ENCODE measurements at regions not wholly inside any gene's neighbourhood (a gene's known extent, or its start where the extent isn't known, plus 50 kb on each side); places are given as distances from the start of the nearest gene placed in this dataset.
A peak's percentile ranks its signal among the peaks of the same experiment; 100 is the strongest.

- Histone ChIP-seq H3K9ac (ENCODE audit: low read length in 2 of 2) (no peak overlapping the region), H3K27me3 (ENCODE audit: control insufficient read depth in 1 of 2, insufficient read depth in 2 of 2, low read length in 2 of 2) (no peaks in the 10 kb centered on the region), H3K4me1 (ENCODE audit: control insufficient read depth, insufficient read depth, low read length) (no peaks in the 10 kb centered on the region), H3K27ac (ENCODE audit: low read length) (peak overlapping the region; percentile 26), H3K9me3 (ENCODE audit: control insufficient read depth in 2 of 2, low read length in 2 of 2) (no peaks in the 10 kb centered on the region), H3K4me3 (ENCODE audit: low read length in 2 of 2) (no peak overlapping the region), H3K36me3 (ENCODE audit: control insufficient read depth in 2 of 2, insufficient read depth in 2 of 2, low read length in 2 of 2) (no peaks in the 10 kb centered on the region)
Measured at GRCh38 chr1:192476802-192477298, 98.7 kb upstream of the RGS1 start.

DNA sequence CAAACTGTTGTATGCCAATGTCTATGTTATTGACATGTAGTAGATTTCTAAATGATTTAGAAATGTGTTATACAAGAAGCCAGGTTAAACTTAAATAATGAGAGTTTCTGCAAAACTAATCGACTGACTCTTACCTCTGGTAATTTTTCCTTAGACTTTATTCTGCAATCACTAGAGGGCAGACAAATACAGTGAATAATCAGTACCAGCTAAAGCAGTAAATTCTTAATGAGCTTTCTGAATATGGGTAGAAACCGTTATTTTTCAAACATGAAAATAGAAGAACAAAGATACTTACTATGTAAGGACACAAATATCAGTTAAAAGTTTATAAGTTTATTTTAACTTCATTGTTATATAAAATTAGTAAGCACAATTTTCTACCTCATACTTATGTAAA, 97.9 kb upstream of the RGS1 start:
- H3K4me3 ChIP-seq (ENCODE audit: low read length in 2 of 2) = no peak overlapping the region
- H3K36me3 ChIP-seq (ENCODE audit: control insufficient read depth in 2 of 2, insufficient read depth in 2 of 2, low read length in 2 of 2) = no peaks in the 10 kb centered on the region
- H3K9me3 ChIP-seq (ENCODE audit: control insufficient read depth in 2 of 2, low read length in 2 of 2) = no peaks in the 10 kb centered on the region
- no peak overlapping the region for H3K9ac ChIP-seq (ENCODE audit: low read length in 2 of 2)
- no peak overlapping the region for H3K27ac ChIP-seq (ENCODE audit: low read length)
- no peaks in the 10 kb centered on the region for H3K4me1 ChIP-seq (ENCODE audit: control insufficient read depth, insufficient read depth, low read length)
- H3K27me3 ChIP-seq (ENCODE audit: control insufficient read depth in 1 of 2, insufficient read depth in 2 of 2, low read length in 2 of 2) = no peaks in the 10 kb centered on the region

- H3K27ac ChIP-seq (ENCODE audit: low read length) = peak overlapping the region; percentile 82
- H3K36me3 ChIP-seq (ENCODE audit: control insufficient read depth in 2 of 2, insufficient read depth in 2 of 2, low read length in 2 of 2) = no peaks in the 10 kb centered on the region
- H3K4me3 ChIP-seq (ENCODE audit: low read length in 2 of 2) = no peak overlapping the region
- H3K4me1 ChIP-seq (ENCODE audit: control insufficient read depth, insufficient read depth, low read length) = peaks cover 3% of the 10 kb centered on the region
- H3K27me3 ChIP-seq (ENCODE audit: control insufficient read depth in 1 of 2, insufficient read depth in 2 of 2, low read length in 2 of 2) = no peaks in the 10 kb centered on the region
- no peaks in the 10 kb centered on the region for H3K9me3 ChIP-seq (ENCODE audit: control insufficient read depth in 2 of 2, low read length in 2 of 2)
- no peak overlapping the region for H3K9ac ChIP-seq (ENCODE audit: low read length in 2 of 2)
Measured at GRCh38 chr1:192485692-192486436, 89.7 kb upstream of the RGS1 start.

DNA sequence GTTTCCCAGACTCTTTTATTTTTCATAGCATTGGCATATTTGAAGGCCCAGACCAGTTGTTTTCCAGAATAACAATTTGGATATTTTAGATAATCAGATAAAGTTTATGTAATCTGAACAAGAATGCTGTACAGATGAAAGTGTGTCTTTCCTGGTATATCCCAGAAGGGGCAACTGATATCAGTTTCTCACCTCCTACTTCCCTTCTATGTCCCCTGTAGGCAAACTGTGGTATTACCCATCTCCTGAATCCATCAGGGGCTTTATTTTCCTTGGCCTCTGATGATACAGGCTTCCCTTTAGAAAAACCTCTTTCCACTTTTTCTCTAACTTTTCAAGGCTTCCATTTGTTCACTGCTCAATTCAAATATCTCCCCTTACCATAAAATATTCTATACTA, 87.5 kb upstream of the RGS1 start:
- Histone ChIP-seq H3K9ac (ENCODE audit: low read length in 2 of 2) (no peak overlapping the region), H3K27ac (ENCODE audit: low read length) (peak overlapping the region; percentile 68), H3K4me3 (ENCODE audit: low read length in 2 of 2) (no peak overlapping the region), H3K4me1 (ENCODE audit: control insufficient read depth, insufficient read depth, low read length) (peaks cover 8% of the 10 kb centered on the region), H3K36me3 (ENCODE audit: control insufficient read depth in 2 of 2, insufficient read depth in 2 of 2, low read length in 2 of 2) (no peaks in the 10 kb centered on the region), H3K9me3 (ENCODE audit: control insufficient read depth in 2 of 2, low read length in 2 of 2) (no peaks in the 10 kb centered on the region), H3K27me3 (ENCODE audit: control insufficient read depth in 1 of 2, insufficient read depth in 2 of 2, low read length in 2 of 2) (no peaks in the 10 kb centered on the region)

DNA sequence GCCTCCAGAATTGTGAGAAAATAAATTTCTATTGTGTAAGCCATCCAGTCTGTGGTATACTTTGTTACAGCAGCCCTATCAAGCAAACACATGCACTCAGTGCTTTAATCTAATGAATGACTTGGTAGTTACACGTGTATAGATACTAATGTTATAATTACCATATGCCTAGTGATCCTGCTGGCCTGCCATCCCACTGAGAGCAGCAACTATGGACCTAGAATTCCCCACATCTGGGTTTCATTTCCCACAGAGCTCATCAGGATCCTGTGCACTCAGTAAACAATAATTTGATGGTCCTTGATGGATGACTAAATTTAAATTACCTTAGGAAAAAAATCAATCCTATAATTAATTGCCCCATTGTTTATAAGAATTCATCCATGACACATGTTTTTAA, 86.5 kb upstream of the RGS1 start:
- Histone ChIP-seq H3K9me3 (ENCODE audit: control insufficient read depth in 2 of 2, low read length in 2 of 2) (no peaks in the 10 kb centered on the region), H3K27ac (ENCODE audit: low read length) (peak overlapping the region; percentile 68), H3K4me3 (ENCODE audit: low read length in 2 of 2) (peak overlapping the region in 1 of 2 donors; percentile 18), H3K9ac (ENCODE audit: low read length in 2 of 2) (peak overlapping the region in 1 of 2 donors; percentile 37), H3K27me3 (ENCODE audit: control insufficient read depth in 1 of 2, insufficient read depth in 2 of 2, low read length in 2 of 2) (no peaks in the 10 kb centered on the region), H3K4me1 (ENCODE audit: control insufficient read depth, insufficient read depth, low read length) (peaks cover 8% of the 10 kb centered on the region), H3K36me3 (ENCODE audit: control insufficient read depth in 2 of 2, insufficient read depth in 2 of 2, low read length in 2 of 2) (no peaks in the 10 kb centered on the region)

- no peak overlapping the region for H3K4me3 ChIP-seq (ENCODE audit: low read length in 2 of 2)
- H3K27ac ChIP-seq (ENCODE audit: low read length) = peak overlapping the region; percentile 68
- peaks cover 8% of the 10 kb centered on the region for H3K4me1 ChIP-seq (ENCODE audit: control insufficient read depth, insufficient read depth, low read length)
- H3K27me3 ChIP-seq (ENCODE audit: control insufficient read depth in 1 of 2, insufficient read depth in 2 of 2, low read length in 2 of 2) = no peaks in the 10 kb centered on the region
- no peaks in the 10 kb centered on the region for H3K9me3 ChIP-seq (ENCODE audit: control insufficient read depth in 2 of 2, low read length in 2 of 2)
- H3K9ac ChIP-seq (ENCODE audit: low read length in 2 of 2) = peak overlapping the region in 1 of 2 donors; percentile 56
- H3K36me3 ChIP-seq (ENCODE audit: control insufficient read depth in 2 of 2, insufficient read depth in 2 of 2, low read length in 2 of 2) = no peaks in the 10 kb centered on the region
Measured at GRCh38 chr1:192489748-192490147, 85.8 kb upstream of the RGS1 start.

GRCh38 chr1:192491804-192492554, 83.6 kb upstream of the RGS1 start:
- Histone ChIP-seq H3K4me1 (ENCODE audit: control insufficient read depth, insufficient read depth, low read length) (peaks cover 5% of the 10 kb centered on the region), H3K4me3 (ENCODE audit: low read length in 2 of 2) (peak overlapping the region in 1 of 2 donors; percentile 17), H3K9me3 (ENCODE audit: control insufficient read depth in 2 of 2, low read length in 2 of 2) (no peaks in the 10 kb centered on the region), H3K9ac (ENCODE audit: low read length in 2 of 2) (no peak overlapping the region), H3K36me3 (ENCODE audit: control insufficient read depth in 2 of 2, insufficient read depth in 2 of 2, low read length in 2 of 2) (no peaks in the 10 kb centered on the region), H3K27me3 (ENCODE audit: control insufficient read depth in 1 of 2, insufficient read depth in 2 of 2, low read length in 2 of 2) (no peaks in the 10 kb centered on the region), H3K27ac (ENCODE audit: low read length) (peak overlapping the region; percentile 85)

GRCh38 chr1:192493584-192493983, 82.0 kb upstream of the RGS1 start:
- Histone ChIP-seq H3K9ac (ENCODE audit: low read length in 2 of 2) (no peak overlapping the region), H3K27ac (ENCODE audit: low read length) (no peak overlapping the region), H3K4me1 (ENCODE audit: control insufficient read depth, insufficient read depth, low read length) (peaks cover 8% of the 10 kb centered on the region), H3K9me3 (ENCODE audit: control insufficient read depth in 2 of 2, low read length in 2 of 2) (no peaks in the 10 kb centered on the region), H3K36me3 (ENCODE audit: control insufficient read depth in 2 of 2, insufficient read depth in 2 of 2, low read length in 2 of 2) (no peaks in the 10 kb centered on the region), H3K4me3 (ENCODE audit: low read length in 2 of 2) (no peak overlapping the region), H3K27me3 (ENCODE audit: control insufficient read depth in 1 of 2, insufficient read depth in 2 of 2, low read length in 2 of 2) (no peaks in the 10 kb centered on the region)

DNA sequence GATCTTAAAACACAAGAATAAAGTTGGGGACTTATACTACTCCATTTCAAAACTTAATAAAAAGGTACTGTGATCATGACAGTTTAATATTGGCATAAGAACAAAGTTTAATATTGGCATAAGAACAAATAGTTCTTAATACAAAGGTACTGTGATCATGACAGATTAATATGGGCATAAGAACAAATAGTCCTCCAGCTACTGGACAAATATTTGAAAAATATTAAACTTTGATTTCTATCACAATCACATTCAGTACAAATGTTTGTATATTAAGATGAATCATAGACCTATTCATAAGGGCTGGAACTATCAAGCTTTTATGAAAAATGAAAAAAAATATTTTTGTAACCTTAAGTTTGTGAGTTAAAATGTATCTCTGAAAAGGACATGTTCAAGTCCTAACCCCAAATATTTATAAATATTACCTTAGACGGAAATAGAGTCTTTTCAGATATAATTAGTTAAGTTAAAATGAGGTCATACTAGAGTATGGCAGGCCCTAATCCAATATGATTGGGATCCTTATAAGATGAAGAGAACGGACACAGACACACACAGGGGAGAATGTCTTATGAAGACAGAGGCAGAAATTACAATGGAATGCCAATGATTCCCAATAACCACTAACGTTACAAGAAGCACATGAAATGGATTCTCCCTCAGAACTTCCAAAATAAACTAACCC, 79.1 kb upstream of the RGS1 start:
- no peaks in the 10 kb centered on the region for H3K36me3 ChIP-seq (ENCODE audit: control insufficient read depth in 2 of 2, insufficient read depth in 2 of 2, low read length in 2 of 2)
- no peak overlapping the region for H3K9ac ChIP-seq (ENCODE audit: low read length in 2 of 2)
- H3K27ac ChIP-seq (ENCODE audit: low read length) = peak overlapping the region; percentile 46
- no peaks in the 10 kb centered on the region for H3K9me3 ChIP-seq (ENCODE audit: control insufficient read depth in 2 of 2, low read length in 2 of 2)
- peak overlapping the region in 1 of 2 donors; percentile 35 for H3K4me3 ChIP-seq (ENCODE audit: low read length in 2 of 2)
- no peaks in the 10 kb centered on the region for H3K27me3 ChIP-seq (ENCODE audit: control insufficient read depth in 1 of 2, insufficient read depth in 2 of 2, low read length in 2 of 2)
- H3K4me1 ChIP-seq (ENCODE audit: control insufficient read depth, insufficient read depth, low read length) = peaks cover 8% of the 10 kb centered on the region

GRCh38 chr1:192497214-192497794, 78.3 kb upstream of the RGS1 start:
- H3K27me3 ChIP-seq (ENCODE audit: control insufficient read depth in 1 of 2, insufficient read depth in 2 of 2, low read length in 2 of 2) = no peaks in the 10 kb centered on the region
- H3K9ac ChIP-seq (ENCODE audit: low read length in 2 of 2) = no peak overlapping the region
- no peak overlapping the region for H3K27ac ChIP-seq (ENCODE audit: low read length)
- H3K4me3 ChIP-seq (ENCODE audit: low read length in 2 of 2) = no peak overlapping the region
- H3K36me3 ChIP-seq (ENCODE audit: control insufficient read depth in 2 of 2, insufficient read depth in 2 of 2, low read length in 2 of 2) = no peaks in the 10 kb centered on the region
- H3K9me3 ChIP-seq (ENCODE audit: control insufficient read depth in 2 of 2, low read length in 2 of 2) = no peaks in the 10 kb centered on the region
- peaks cover 6% of the 10 kb centered on the region for H3K4me1 ChIP-seq (ENCODE audit: control insufficient read depth, insufficient read depth, low read length)
